ENCODE measurements at regions not wholly inside any gene's neighbourhood (a gene's known extent, or its start where the extent isn't known, plus 50 kb on each side); places are given as distances from the start of the nearest gene placed in this dataset.

- H3K9me3 ChIP-seq (ENCODE audit: control insufficient read depth, insufficient read depth, low read depth, low read length) = no peaks in the 10 kb centered on the region
- CTCF ChIA-PET = no interaction called here
Observed at GRCh38 chr9:108015690-108016089, 526.1 kb upstream of the KLF4 start.

GRCh38 chr9:108014353-108014752 is 524.8 kb upstream of the KLF4 start:
- Histone ChIP-seq H3K27ac (ENCODE audit: extremely low read depth, low read depth, low read length) (no peak overlapping the region), H3K9me3 (ENCODE audit: control insufficient read depth, insufficient read depth, low read depth, low read length) (no peaks in the 10 kb centered on the region), H3K4me3 (ENCODE audit: low read depth, low read length) (no peak overlapping the region), H3K36me3 (ENCODE audit: control insufficient read depth in 2 of 2, insufficient read depth in 1 of 2, low read length in 2 of 2) (no peaks in the 10 kb centered on the region), H3K4me1 (ENCODE audit: control insufficient read depth, insufficient read depth, low read length) (no peaks in the 10 kb centered on the region)
- TF ChIP-seq, protein P1, sequence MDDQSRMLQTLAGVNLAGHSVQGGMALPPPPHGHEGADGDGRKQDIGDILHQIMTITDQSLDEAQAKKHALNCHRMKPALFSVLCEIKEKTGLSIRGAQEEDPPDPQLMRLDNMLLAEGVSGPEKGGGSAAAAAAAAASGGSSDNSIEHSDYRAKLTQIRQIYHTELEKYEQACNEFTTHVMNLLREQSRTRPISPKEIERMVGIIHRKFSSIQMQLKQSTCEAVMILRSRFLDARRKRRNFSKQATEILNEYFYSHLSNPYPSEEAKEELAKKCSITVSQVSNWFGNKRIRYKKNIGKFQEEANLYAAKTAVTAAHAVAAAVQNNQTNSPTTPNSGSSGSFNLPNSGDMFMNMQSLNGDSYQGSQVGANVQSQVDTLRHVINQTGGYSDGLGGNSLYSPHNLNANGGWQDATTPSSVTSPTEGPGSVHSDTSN (CRISPR knock-in tag; IDR thresholded peaks at IDR 0.05) = no peak
- no peak for TF ChIP-seq ZNF621 (tag by site-specific recombination; IDR thresholded peaks at IDR 0.05)
- no peak for TF ChIP-seq OSR2 (tag by site-specific recombination; IDR thresholded peaks at IDR 0.05)
- TF ChIP-seq, protein P2, sequence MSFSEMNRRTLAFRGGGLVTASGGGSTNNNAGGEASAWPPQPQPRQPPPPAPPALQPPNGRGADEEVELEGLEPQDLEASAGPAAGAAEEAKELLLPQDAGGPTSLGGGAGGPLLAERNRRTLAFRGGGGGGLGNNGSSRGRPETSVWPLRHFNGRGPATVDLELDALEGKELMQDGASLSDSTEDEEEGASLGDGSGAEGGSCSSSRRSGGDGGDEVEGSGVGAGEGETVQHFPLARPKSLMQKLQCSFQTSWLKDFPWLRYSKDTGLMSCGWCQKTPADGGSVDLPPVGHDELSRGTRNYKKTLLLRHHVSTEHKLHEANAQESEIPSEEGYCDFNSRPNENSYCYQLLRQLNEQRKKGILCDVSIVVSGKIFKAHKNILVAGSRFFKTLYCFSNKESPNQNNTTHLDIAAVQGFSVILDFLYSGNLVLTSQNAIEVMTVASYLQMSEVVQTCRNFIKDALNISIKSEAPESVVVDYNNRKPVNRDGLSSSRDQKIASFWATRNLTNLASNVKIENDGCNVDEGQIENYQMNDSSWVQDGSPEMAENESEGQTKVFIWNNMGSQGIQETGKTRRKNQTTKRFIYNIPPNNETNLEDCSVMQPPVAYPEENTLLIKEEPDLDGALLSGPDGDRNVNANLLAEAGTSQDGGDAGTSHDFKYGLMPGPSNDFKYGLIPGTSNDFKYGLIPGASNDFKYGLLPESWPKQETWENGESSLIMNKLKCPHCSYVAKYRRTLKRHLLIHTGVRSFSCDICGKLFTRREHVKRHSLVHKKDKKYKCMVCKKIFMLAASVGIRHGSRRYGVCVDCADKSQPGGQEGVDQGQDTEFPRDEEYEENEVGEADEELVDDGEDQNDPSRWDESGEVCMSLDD (tag by site-specific recombination; IDR thresholded peaks at IDR 0.05) = no peak
- TF ChIP-seq ZNF580 (tag by site-specific recombination; IDR thresholded peaks at IDR 0.05) = no peak
- no peak for TF ChIP-seq ZBTB44 (tag by site-specific recombination; IDR thresholded peaks at IDR 0.05)
- TF ChIP-seq ZBTB6 (tag by site-specific recombination; IDR thresholded peaks at IDR 0.05) = no peak
- TF ChIP-seq ZNF777 (tag by site-specific recombination; IDR thresholded peaks at IDR 0.05; ENCODE audit: borderline replicate concordance) = no peak
- TF ChIP-seq ZNF837 (tag by site-specific recombination; IDR thresholded peaks at IDR 0.05) = no peak
- TF ChIP-seq IKZF3 (tag by site-specific recombination; IDR thresholded peaks at IDR 0.05) = no peak
- TF ChIP-seq, protein P3, sequence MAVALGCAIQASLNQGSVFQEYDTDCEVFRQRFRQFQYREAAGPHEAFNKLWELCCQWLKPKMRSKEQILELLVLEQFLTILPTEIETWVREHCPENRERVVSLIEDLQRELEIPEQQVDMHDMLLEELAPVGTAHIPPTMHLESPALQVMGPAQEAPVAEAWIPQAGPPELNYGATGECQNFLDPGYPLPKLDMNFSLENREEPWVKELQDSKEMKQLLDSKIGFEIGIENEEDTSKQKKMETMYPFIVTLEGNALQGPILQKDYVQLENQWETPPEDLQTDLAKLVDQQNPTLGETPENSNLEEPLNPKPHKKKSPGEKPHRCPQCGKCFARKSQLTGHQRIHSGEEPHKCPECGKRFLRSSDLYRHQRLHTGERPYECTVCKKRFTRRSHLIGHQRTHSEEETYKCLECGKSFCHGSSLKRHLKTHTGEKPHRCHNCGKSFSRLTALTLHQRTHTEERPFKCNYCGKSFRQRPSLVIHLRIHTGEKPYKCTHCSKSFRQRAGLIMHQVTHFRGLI (tag by site-specific recombination; IDR thresholded peaks at IDR 0.05) = no peak
- TF ChIP-seq ZNF184 (tag by site-specific recombination; IDR thresholded peaks at IDR 0.05) = no peak
- TF ChIP-seq ZNF433 (tag by site-specific recombination; IDR thresholded peaks at IDR 0.05; ENCODE audit: low read depth) = no peak
- ChIA-PET CTCF (interaction anchor here (0.9 kb wide), 1 partner anchor 11 kb away, joined by 3 read pairs; no protein-coding TSS in a partner anchor), POLR2A (no interaction called here)

More at GRCh38 chr9:108015690-108016089, 526.1 kb upstream of the KLF4 start:
- POLR2A ChIA-PET = no interaction called here
- Histone ChIP-seq H3K36me3 (ENCODE audit: control insufficient read depth in 2 of 2, insufficient read depth in 1 of 2, low read length in 2 of 2) (no peaks in the 10 kb centered on the region), H3K27ac (ENCODE audit: extremely low read depth, low read depth, low read length) (no peak overlapping the region), H3K4me3 (ENCODE audit: low read depth, low read length) (no peak overlapping the region), H3K4me1 (ENCODE audit: control insufficient read depth, insufficient read depth, low read length) (no peaks in the 10 kb centered on the region)
- TF ChIP-seq, protein P4, sequence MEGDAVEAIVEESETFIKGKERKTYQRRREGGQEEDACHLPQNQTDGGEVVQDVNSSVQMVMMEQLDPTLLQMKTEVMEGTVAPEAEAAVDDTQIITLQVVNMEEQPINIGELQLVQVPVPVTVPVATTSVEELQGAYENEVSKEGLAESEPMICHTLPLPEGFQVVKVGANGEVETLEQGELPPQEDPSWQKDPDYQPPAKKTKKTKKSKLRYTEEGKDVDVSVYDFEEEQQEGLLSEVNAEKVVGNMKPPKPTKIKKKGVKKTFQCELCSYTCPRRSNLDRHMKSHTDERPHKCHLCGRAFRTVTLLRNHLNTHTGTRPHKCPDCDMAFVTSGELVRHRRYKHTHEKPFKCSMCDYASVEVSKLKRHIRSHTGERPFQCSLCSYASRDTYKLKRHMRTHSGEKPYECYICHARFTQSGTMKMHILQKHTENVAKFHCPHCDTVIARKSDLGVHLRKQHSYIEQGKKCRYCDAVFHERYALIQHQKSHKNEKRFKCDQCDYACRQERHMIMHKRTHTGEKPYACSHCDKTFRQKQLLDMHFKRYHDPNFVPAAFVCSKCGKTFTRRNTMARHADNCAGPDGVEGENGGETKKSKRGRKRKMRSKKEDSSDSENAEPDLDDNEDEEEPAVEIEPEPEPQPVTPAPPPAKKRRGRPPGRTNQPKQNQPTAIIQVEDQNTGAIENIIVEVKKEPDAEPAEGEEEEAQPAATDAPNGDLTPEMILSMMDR (tag by site-specific recombination; IDR thresholded peaks at IDR 0.05) = no peak
- TF ChIP-seq, protein P5, sequence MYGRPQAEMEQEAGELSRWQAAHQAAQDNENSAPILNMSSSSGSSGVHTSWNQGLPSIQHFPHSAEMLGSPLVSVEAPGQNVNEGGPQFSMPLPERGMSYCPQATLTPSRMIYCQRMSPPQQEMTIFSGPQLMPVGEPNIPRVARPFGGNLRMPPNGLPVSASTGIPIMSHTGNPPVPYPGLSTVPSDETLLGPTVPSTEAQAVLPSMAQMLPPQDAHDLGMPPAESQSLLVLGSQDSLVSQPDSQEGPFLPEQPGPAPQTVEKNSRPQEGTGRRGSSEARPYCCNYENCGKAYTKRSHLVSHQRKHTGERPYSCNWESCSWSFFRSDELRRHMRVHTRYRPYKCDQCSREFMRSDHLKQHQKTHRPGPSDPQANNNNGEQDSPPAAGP (tag by site-specific recombination; IDR thresholded peaks at IDR 0.05) = no peak
